Omental fat pad (tissue), 3 donors: ENCODE measurements at regions not wholly inside any gene's neighbourhood (a gene's known extent, or its start where the extent isn't known, plus 50 kb on each side); places are given as distances from the start of the nearest gene placed in this dataset.

Experiments
- ATAC-seq: fragments of 150-250 bp; one replicate; pipeline ENCODE4 v1.9.1; 2016; ENCODE audit warnings: mild to moderate bottlenecking, moderate library complexity; ENCODE audit not compliant: low FRiP score
- DNase-seq: peaks from one replicate; pipeline ENCODE4 v3.0.0-alpha.2; 2019; ENCODE audit warnings: low spot score
- TF ChIP-seq, protein P1 (sequence below), 3 donors: fragments of 450-650 bp; IDR thresholded peaks; one replicate each; pipeline ENCODE4 v1.5.1; 2016 to 2017; ENCODE audit warnings: antibody characterized with exemption in 3 of 3, mild to moderate bottlenecking in 3 of 3, moderate library complexity in 2 of 3

DNA sequence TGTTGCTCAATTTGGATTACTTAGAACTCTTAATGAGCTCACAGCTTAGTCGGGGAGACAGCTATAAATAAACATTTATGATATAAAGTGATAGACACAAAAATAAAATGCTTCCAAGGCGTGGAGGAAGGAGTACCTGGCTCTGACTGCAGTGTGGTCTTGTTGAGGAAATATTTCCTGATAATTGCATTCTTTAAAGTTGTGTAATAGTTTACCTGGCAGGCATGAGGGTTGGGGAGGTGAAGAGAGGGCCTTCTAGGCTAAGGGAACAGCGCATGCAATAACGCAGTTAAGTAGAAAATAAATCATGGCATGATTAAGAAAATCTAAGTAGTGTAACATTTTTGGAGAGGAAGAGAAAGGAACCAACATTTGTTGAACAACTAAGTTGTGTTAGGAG lies 260.5 kb upstream of the ATP2B1 start:
- TF ChIP-seq, protein P1, sequence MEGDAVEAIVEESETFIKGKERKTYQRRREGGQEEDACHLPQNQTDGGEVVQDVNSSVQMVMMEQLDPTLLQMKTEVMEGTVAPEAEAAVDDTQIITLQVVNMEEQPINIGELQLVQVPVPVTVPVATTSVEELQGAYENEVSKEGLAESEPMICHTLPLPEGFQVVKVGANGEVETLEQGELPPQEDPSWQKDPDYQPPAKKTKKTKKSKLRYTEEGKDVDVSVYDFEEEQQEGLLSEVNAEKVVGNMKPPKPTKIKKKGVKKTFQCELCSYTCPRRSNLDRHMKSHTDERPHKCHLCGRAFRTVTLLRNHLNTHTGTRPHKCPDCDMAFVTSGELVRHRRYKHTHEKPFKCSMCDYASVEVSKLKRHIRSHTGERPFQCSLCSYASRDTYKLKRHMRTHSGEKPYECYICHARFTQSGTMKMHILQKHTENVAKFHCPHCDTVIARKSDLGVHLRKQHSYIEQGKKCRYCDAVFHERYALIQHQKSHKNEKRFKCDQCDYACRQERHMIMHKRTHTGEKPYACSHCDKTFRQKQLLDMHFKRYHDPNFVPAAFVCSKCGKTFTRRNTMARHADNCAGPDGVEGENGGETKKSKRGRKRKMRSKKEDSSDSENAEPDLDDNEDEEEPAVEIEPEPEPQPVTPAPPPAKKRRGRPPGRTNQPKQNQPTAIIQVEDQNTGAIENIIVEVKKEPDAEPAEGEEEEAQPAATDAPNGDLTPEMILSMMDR (IDR thresholded peaks at IDR 0.05): no peak
- ATAC-seq: peak; percentile 85
- no peak for DNase-seq

DNA sequence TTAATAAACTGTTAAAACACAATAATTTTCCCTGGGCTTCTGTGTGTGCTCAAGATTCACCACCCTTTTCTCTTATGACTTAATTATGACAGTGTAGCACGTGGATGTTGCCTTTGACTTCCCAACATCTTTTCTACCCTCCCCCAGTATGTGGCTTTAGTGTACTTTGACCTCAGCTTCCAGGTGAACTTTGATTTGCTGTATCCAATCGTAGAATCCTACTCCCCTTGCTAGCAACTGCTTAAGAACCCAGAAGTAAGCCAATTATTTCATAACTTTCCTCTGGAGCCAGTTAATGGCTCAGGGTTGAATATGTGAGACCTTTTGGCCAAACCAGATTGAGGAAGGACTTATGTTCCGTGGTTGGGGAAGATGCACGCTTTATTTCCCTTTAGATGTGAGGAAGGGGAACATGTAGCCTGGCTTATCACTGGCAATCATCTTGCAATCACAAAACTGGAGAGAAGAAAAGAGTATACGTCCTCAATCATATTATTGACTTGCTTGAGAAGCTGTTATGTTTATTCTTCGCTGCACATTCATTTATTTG lies 259.6 kb upstream of the ATP2B1 start:
- TF ChIP-seq, protein P1 (IDR thresholded peaks at IDR 0.05): no peak
- no peak for ATAC-seq
- no peak for DNase-seq

GRCh38 chr12:89966495-89967240 lies 258.0 kb upstream of the ATP2B1 start:
- TF ChIP-seq, protein P1 (IDR thresholded peaks at IDR 0.05): no peak

GRCh38 chr12:89965993-89966392 lies 257.4 kb upstream of the ATP2B1 start:
- DNase-seq (no peak), ATAC-seq (no peak)
- TF ChIP-seq, protein P1 (IDR thresholded peaks at IDR 0.05): no peak

More at GRCh38 chr12:89966495-89967240, 258.0 kb upstream of the ATP2B1 start:
- DNase-seq: no peak
- ATAC-seq: no peak

GRCh38 chr12:89962648-89963047 lies 254.0 kb upstream of the ATP2B1 start:
- TF ChIP-seq, protein P1 (IDR thresholded peaks at IDR 0.05): no peak
- ATAC-seq (no peak), DNase-seq (no peak)

DNA sequence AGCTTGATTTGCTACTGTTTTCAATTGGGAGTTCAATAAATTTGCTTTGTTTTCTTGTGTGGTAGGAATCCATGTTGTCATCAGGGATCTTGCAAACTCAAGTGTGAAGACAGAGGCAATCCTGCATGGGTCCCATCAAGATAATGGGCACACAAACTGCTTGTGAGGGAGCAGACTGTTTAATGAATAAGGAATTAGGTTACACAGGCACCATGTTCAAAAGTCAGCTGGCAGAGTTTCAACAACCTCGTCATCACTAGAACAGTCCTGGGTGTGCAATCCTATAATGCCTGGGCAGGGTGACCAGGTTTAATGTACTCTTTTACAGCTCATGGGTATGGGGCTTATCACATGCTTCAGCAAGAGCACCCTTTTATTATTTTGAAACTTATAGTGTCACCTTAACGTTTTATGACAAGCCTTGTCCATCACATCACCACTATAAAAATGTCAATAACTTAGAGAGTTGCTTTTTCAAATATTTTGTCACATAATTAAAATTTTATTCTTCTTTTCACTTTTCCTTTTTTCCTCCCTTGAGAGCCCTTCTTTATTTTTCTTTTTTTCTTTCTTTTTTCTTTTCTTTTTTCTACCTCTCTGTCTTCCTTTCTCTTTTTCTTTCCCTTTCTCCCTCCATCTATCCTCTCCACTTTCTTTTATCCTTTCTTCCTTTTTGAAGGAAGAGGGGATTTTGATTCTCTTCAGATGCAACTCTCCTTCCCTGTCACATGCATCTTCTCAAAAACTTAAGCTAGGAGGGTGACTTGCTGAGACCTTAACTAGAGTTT lies 252.2 kb upstream of the ATP2B1 start:
- ATAC-seq (no peak), DNase-seq (no peak)
- TF ChIP-seq, protein P1 (IDR thresholded peaks at IDR 0.05): no peak
